ENCODE measurements at regions not wholly inside any gene's neighbourhood (a gene's known extent, or its start where the extent isn't known, plus 50 kb on each side); places are given as distances from the start of the nearest gene placed in this dataset.

DNA sequence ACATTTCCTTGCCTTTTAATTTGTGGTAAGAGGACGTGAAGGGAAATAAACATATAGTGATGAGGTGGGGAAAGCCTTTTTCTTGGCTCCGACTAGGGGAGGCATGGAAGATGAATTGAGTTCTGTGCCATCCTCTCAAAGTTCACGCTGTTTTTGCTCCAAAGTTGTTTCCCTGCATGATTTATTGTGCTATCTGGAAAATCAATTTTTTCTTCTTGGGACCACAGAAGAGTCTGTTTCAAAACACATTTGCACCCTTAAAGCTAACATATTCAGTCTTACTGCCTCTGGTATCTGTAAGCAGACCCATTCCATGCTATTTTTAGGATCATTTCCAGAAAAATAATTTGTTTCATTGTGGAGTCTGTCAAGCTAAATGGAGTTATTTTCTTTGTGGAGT lies 57.6 kb upstream of the KCNG1 start:
- TF ChIP-seq EZH2 (IDR thresholded peaks at IDR 0.05; ENCODE audit: borderline replicate concordance, low read depth, low read length, severe bottlenecking) (no peak), POLR2A (IDR thresholded peaks at IDR 0.05; ENCODE audit: low read depth, low read length) (no peak), JUN (IDR thresholded peaks at IDR 0.05; ENCODE audit: borderline replicate concordance, insufficient read depth, insufficient read length, low read depth) (no peak), POLR2AphosphoS5 (IDR thresholded peaks at IDR 0.05; ENCODE audit: insufficient read depth, low read depth, low read length) (no peak), FOS (IDR thresholded peaks at IDR 0.05; ENCODE audit: borderline replicate concordance, insufficient read depth, low read length) (no peak), GATA2 (IDR thresholded peaks at IDR 0.05; ENCODE audit: insufficient read depth, insufficient read length, low read depth, low read length) (no peak), MYC (IDR thresholded peaks at IDR 0.05; ENCODE audit: low read depth, low read length) (no peak)
- TF ChIP-seq, protein P1, sequence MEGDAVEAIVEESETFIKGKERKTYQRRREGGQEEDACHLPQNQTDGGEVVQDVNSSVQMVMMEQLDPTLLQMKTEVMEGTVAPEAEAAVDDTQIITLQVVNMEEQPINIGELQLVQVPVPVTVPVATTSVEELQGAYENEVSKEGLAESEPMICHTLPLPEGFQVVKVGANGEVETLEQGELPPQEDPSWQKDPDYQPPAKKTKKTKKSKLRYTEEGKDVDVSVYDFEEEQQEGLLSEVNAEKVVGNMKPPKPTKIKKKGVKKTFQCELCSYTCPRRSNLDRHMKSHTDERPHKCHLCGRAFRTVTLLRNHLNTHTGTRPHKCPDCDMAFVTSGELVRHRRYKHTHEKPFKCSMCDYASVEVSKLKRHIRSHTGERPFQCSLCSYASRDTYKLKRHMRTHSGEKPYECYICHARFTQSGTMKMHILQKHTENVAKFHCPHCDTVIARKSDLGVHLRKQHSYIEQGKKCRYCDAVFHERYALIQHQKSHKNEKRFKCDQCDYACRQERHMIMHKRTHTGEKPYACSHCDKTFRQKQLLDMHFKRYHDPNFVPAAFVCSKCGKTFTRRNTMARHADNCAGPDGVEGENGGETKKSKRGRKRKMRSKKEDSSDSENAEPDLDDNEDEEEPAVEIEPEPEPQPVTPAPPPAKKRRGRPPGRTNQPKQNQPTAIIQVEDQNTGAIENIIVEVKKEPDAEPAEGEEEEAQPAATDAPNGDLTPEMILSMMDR (IDR thresholded peaks at IDR 0.05; ENCODE audit: extremely low read depth in 1 of 2, insufficient read depth in 1 of 2, low read depth in 1 of 2, low read length in 2 of 2): no peak
- TF ChIP-seq, protein P2, sequence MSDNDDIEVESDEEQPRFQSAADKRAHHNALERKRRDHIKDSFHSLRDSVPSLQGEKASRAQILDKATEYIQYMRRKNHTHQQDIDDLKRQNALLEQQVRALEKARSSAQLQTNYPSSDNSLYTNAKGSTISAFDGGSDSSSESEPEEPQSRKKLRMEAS (IDR thresholded peaks at IDR 0.05; ENCODE audit: insufficient read depth, insufficient read length): no peak
